HepG2 (cell line): ENCODE measurements at regions not wholly inside any gene's neighbourhood (a gene's known extent, or its start where the extent isn't known, plus 50 kb on each side); places are given as distances from the start of the nearest gene placed in this dataset.

Experiments
- ATAC-seq: fragments of 200-7000 bp; cut with Tn5 transposase; 3 replicates; pipeline ENCODE4 v1.9.1; 2020; ENCODE audit warnings: mild to moderate bottlenecking, moderate library complexity
- BruUV-seq: library from RNA; stranded (reverse); fragments of 400-500 nt; replicated peaks from 2 replicates; lab custom pipeline; 2021; lab: Mats Ljungman, UMichigan
- CTCF ChIA-PET: fragments of 300-600 bp; formaldehyde crosslinking; extraction: SDS; loops from one replicate; lab custom pipeline; 2021; ENCODE audit warnings: low total read pairs, inconsistent platforms, low intra/inter-chr PET ratio; lab: Yijun Ruan, JAX
- POLR2A ChIA-PET: fragments of 350-600 bp; sonication (Branson Sonifier 250); formaldehyde crosslinking; loops from one replicate; lab custom pipeline; 2020; ENCODE audit warnings: antibody characterized with exemption, inconsistent platforms; lab: Yijun Ruan, JAX
- DNase-seq: peaks from one replicate; pipeline ENCODE4 v3.0.0-alpha.2; 2015; ENCODE audit warnings: low spot score
- FAIRE-seq: peaks from 3 replicates; lab custom pipeline; 2011; peaks lifted over from hg19 to GRCh38; lab: Jason Lieb, UNC
- H2AFZ ChIP-seq: one replicate; pipeline ENCODE4 v1.6.1; 2011; ENCODE audit warnings: low read length, inconsistent platforms
- H3K27ac ChIP-seq: fragments of 300-600 bp; 3 replicates; pipeline ENCODE4 v1.8.0; 2011; ENCODE audit warnings: mixed run types, mild to moderate bottlenecking, mixed read lengths, low read length, inconsistent platforms; ENCODE audit not compliant: insufficient read depth; ENCODE audit errors: extremely low read length
- H3K27me3 ChIP-seq, 2 experiments: fragments of 200-600 bp in 1 of 2; 2 replicates in 1 of 2; 3 replicates in 1 of 2; pipeline versions ENCODE4 v1.6.0 to v1.8.0; 2011; ENCODE audit warnings: low read length in 2 of 2, mild to moderate bottlenecking in 2 of 2, moderate library complexity in 2 of 2, inconsistent platforms in 1 of 2; ENCODE audit not compliant: insufficient read depth in 2 of 2, control insufficient read depth in 1 of 2
- H3K36me3 ChIP-seq, 2 experiments: fragments of 200-600 bp in 1 of 2; replicated peaks in 1 of 2; 2 replicates in 1 of 2; 3 replicates in 1 of 2; pipeline versions ENCODE4 v1.5.1 to v1.8.0; 2011; ENCODE audit warnings: low read length in 2 of 2, inconsistent platforms in 1 of 2; ENCODE audit not compliant: insufficient read depth in 2 of 2, control insufficient read depth in 1 of 2
- H3K4me1 ChIP-seq: 2 replicates; pipeline ENCODE4 v1.5.1; 2012; ENCODE audit warnings: low read length, inconsistent platforms; ENCODE audit not compliant: insufficient read depth
- H3K4me2 ChIP-seq: 2 replicates; pipeline ENCODE4 v1.6.0; 2011; ENCODE audit warnings: low read depth, low read length, inconsistent platforms
- H3K4me3 ChIP-seq, 3 experiments: fragments of 200-600 bp in 1 of 3; sonication (generic), shearing (Covaris generic) in 1 of 3; replicated peaks in 1 of 3; 2 replicates each; pipeline ENCODE4 v1.5.1; 2011 to 2016; ENCODE audit warnings: low read length in 3 of 3, inconsistent platforms in 2 of 3, low read depth in 2 of 3, mild to moderate bottlenecking in 2 of 3, control low read depth in 1 of 3, mixed read lengths in 1 of 3; ENCODE audit not compliant: insufficient read depth in 1 of 3
- H3K79me2 ChIP-seq: one replicate; pipeline ENCODE4 v1.6.1; 2011; ENCODE audit warnings: low read length, inconsistent platforms; ENCODE audit not compliant: insufficient read depth
- H3K9ac ChIP-seq: 2 replicates; pipeline ENCODE4 v1.6.0; 2011; ENCODE audit warnings: mild to moderate bottlenecking, low read depth, low read length, inconsistent platforms; ENCODE audit not compliant: insufficient read depth
- H3K9me3 ChIP-seq: 2 replicates; pipeline ENCODE4 v1.5.1; 2012; ENCODE audit warnings: mild to moderate bottlenecking, low read length
- H4K20me1 ChIP-seq: 2 replicates; pipeline ENCODE4 v1.6.0; 2011; ENCODE audit warnings: inconsistent platforms, mild to moderate bottlenecking, low read length, moderate library complexity; ENCODE audit not compliant: insufficient read depth
- ARID2 ChIP-seq: sonication (generic); formaldehyde crosslinking; IDR thresholded peaks from 2 replicates; pipeline ENCODE4 v1.8.1; 2022; ENCODE audit warnings: mild to moderate bottlenecking, missing genetic modification reagents, borderline replicate concordance
- ELK4 ChIP-seq: sonication (generic); formaldehyde crosslinking; IDR thresholded peaks from 2 replicates; pipeline ENCODE4 v1.9.0; 2021; ENCODE audit warnings: missing genetic modification reagents, borderline replicate concordance
- FOSL2 ChIP-seq: sonication (generic); formaldehyde crosslinking; IDR thresholded peaks from 2 replicates; pipeline ENCODE4 v1.4.0; 2020; ENCODE audit warnings: missing genetic modification reagents
- HDAC6 ChIP-seq: fragments of 200-600 bp; sonication (generic); IDR thresholded peaks from 2 replicates; pipeline ENCODE4 v1.7.0; 2017; ENCODE audit warnings: mild to moderate bottlenecking, antibody characterized with exemption, low read length, low read depth
- HES4 ChIP-seq: sonication (generic); formaldehyde crosslinking; IDR thresholded peaks from 2 replicates; pipeline ENCODE4 v1.9.0; 2021; ENCODE audit warnings: mild to moderate bottlenecking, missing genetic modification reagents, borderline replicate concordance
- HNRNPL ChIP-seq: fragments of 200-400 bp; formaldehyde crosslinking; IDR thresholded peaks from 2 replicates; pipeline ENCODE4 v1.6.1; 2017; ENCODE audit warnings: mild to moderate bottlenecking, low read depth, low read length
- HOXA5 ChIP-seq: sonication (generic); formaldehyde crosslinking; IDR thresholded peaks from 2 replicates; pipeline ENCODE4 v1.4.0; 2020; ENCODE audit warnings: missing genetic modification reagents
- MAFF ChIP-seq: IDR thresholded peaks from 2 replicates; pipeline ENCODE4 v1.6.1; 2011; ENCODE audit warnings: low read depth, low read length, improper control_type of control experiment
- MAFK ChIP-seq, 2 experiments: IDR thresholded peaks in 1 of 2; conservative IDR thresholded peaks in 1 of 2; 2 replicates each; pipeline ENCODE4 v1.6.1; 2011; ENCODE audit warnings: improper control_type of control experiment in 2 of 2, low read length in 2 of 2
- MZF1 ChIP-seq: sonication (generic); formaldehyde crosslinking; IDR thresholded peaks from 2 replicates; pipeline ENCODE4 v1.8.1; 2023; ENCODE audit warnings: mild to moderate bottlenecking, missing genetic modification reagents, borderline replicate concordance
- ZBTB20 ChIP-seq: sonication (generic); formaldehyde crosslinking; IDR thresholded peaks from 2 replicates; pipeline ENCODE4 v1.8.1; 2023; ENCODE audit warnings: missing genetic modification reagents, low read depth, mild to moderate bottlenecking, borderline replicate concordance
- ZC3H13 ChIP-seq: sonication (generic); formaldehyde crosslinking; IDR thresholded peaks from 2 replicates; pipeline ENCODE4 v1.8.1; 2023; ENCODE audit warnings: mild to moderate bottlenecking, missing genetic modification reagents, moderate library complexity
- ZC3H4 ChIP-seq: sonication (generic); formaldehyde crosslinking; IDR thresholded peaks from 2 replicates; pipeline ENCODE4 v1.4.0; 2020; ENCODE audit warnings: missing genetic modification reagents, borderline replicate concordance
- ZNF547 ChIP-seq: sonication (generic); formaldehyde crosslinking; IDR thresholded peaks from 2 replicates; pipeline ENCODE4 v1.5.1; 2020; ENCODE audit warnings: mild to moderate bottlenecking, missing genetic modification reagents
- ZSCAN9 ChIP-seq: IDR thresholded peaks from 2 replicates; pipeline ENCODE4 v1.6.1; 2016; ENCODE audit warnings: borderline replicate concordance
- WGBS: methylation state at CpG from one replicate; pipeline ENCODE4 v1.1.6; 2017; ENCODE audit warnings: low lambda C conversion rate; 5-methylcytosine and 5-hydroxymethylcytosine counted together
- in situ Hi-C: cut with HindIII; loops from 2 replicates; pipeline ENCODE4 v1.10.0; 2017; ENCODE audit warnings: low pct_unique_long_range_greater_than_20kb; ENCODE audit not compliant: extremely low pct_ligation_motif_present
- intact Hi-C: fragments of 100-400 bp; cut with micrococcal nuclease; formaldehyde crosslinking; loops from one replicate; pipeline ENCODE4 v1.10.0; 2022; ENCODE audit not compliant: unreplicated experiment

GRCh38 chr4:32396507-32397070, 1676.4 kb downstream of the PCDH7 start:
- no peaks in the 10 kb centered on the region for H3K79me2 ChIP-seq
- H3K36me3 ChIP-seq: no peaks in the 10 kb centered on the region
- H3K4me1 ChIP-seq: no peaks in the 10 kb centered on the region
- ChIA-PET CTCF (no interaction called here), POLR2A (no interaction called here)
- no TSS peak for BruUV-seq
- H2AFZ ChIP-seq: no peak overlapping the region
- no peaks in the 10 kb centered on the region for H4K20me1 ChIP-seq
- in situ Hi-C loops: no loop called here
- ATAC-seq (no peak), DNase-seq (no peak), FAIRE-seq (no peak)
- no peak overlapping the region for H3K4me3 ChIP-seq
- intact Hi-C loops: no loop called here
- 2% methylated on average over 4 of the region's 7 CpGs for WGBS
- H3K4me2 ChIP-seq: no peak overlapping the region
- H3K9me3 ChIP-seq: no peaks in the 10 kb centered on the region
- H3K9ac ChIP-seq: no peak overlapping the region
- no peaks in the 10 kb centered on the region for H3K27me3 ChIP-seq
- TF ChIP-seq ZC3H13 (CRISPR knock-in tag) (no peak), HOXA5 (CRISPR knock-in tag) (no peak), HES4 (no peak), ZSCAN9 (CRISPR knock-in tag) (no peak), HNRNPL (no peak), ZNF547 (no peak), ZBTB20 (CRISPR knock-in tag) (no peak), FOSL2 (CRISPR knock-in tag) (no peak), MZF1 (CRISPR knock-in tag) (no peak), ZC3H4 (CRISPR knock-in tag) (no peak), HDAC6 (no peak)
- no peak overlapping the region for H3K27ac ChIP-seq

GRCh38 chr4:32400870-32401269, 1680.7 kb downstream of the PCDH7 start:
- no peaks in the 10 kb centered on the region for H3K36me3 ChIP-seq
- no peaks in the 10 kb centered on the region for H3K4me1 ChIP-seq
- H4K20me1 ChIP-seq: no peaks in the 10 kb centered on the region
- intact Hi-C loops: no loop called here
- no TSS peak for BruUV-seq
- TF ChIP-seq MAFK (conservative IDR thresholded peaks at IDR 0.05 in 1 of 2, IDR thresholded peaks at IDR 0.05 in 1 of 2; ENCODE audit: low read length in 2 of 2) (peak; percentile 21 to 73; a peak in 3 of 4 replicates), ARID2 (CRISPR knock-in tag) (no peak), MAFF (peak; percentile 54), ELK4 (CRISPR knock-in tag) (no peak)
- TF ChIP-seq, all 625 proteins: peak for 2
- Histone ChIP-seq H3K4me3 (no peak overlapping the region), H2AFZ (no peak overlapping the region), H3K27ac (no peak overlapping the region), H3K27me3 (no peaks in the 10 kb centered on the region; a peak in 1 of 5 replicates), H3K9me3 (no peaks in the 10 kb centered on the region), H3K4me2 (no peak overlapping the region), H3K9ac (no peak overlapping the region), H3K79me2 (no peaks in the 10 kb centered on the region)
- in situ Hi-C loops: no loop called here
- no peak for DNase-seq
- no peak for ATAC-seq
- ChIA-PET CTCF (no interaction called here), POLR2A (no interaction called here)
- FAIRE-seq: no peak
- WGBS: 74% methylated on average over 1 of the region's 1 CpG
